ENCODE measurements at regions not wholly inside any gene's neighbourhood (a gene's known extent, or its start where the extent isn't known, plus 50 kb on each side); places are given as distances from the start of the nearest gene placed in this dataset.

- 38% methylated on average over 4 of the region's 4 CpGs for WGBS (ENCODE audit: insufficient coverage, insufficient replicate concordance, low lambda C conversion rate, missing lambda C conversion rate)
- ChIA-PET SMC1A (ENCODE audit: uncharacterized antibody, unreplicated experiment) (no interaction called here), POLR2A (no interaction called here), RAD21 (ENCODE audit: unreplicated experiment) (no interaction called here), CTCF (interaction anchor here (0.6 kb wide), 1 partner anchor 394 kb away, joined by 3 read pairs; no protein-coding TSS in a partner anchor)
- FAIRE-seq (no peak), ATAC-seq (no peak), DNase-seq (ENCODE audit: low read depth, low spot score) (no peak)
- no peak overlapping the region for H2AFZ ChIP-seq (ENCODE audit: control insufficient read depth, low read depth, low read length)
- H3K36me3 ChIP-seq (ENCODE audit: control insufficient read depth in 2 of 2, insufficient read depth in 2 of 2, low read length in 1 of 2), result no peaks in the 10 kb centered on the region
- H3K4me1 ChIP-seq (ENCODE audit: control insufficient read depth, insufficient read depth, low read length), result no peaks in the 10 kb centered on the region
- BruUV-seq (replicated peaks), result no TSS peak
- intact Hi-C loops (cut with micrococcal nuclease; ENCODE audit: unreplicated experiment) (no loop called here), in situ Hi-C loops (cut with MboI) (no loop called here)
- no peaks in the 10 kb centered on the region for H3K9me3 ChIP-seq (replicated peaks; ENCODE audit: control insufficient read depth, insufficient read depth, low read length)
- no peak overlapping the region for H3K4me3 ChIP-seq
- H4K20me1 ChIP-seq (ENCODE audit: control insufficient read depth, insufficient read depth), result no peaks in the 10 kb centered on the region
- H3K9ac ChIP-seq (ENCODE audit: control insufficient read depth, insufficient read depth, low read length), result no peak overlapping the region
- no peaks in the 10 kb centered on the region for H3K27me3 ChIP-seq (replicated peaks in 1 of 2; ENCODE audit: control insufficient read depth in 2 of 2, insufficient read depth in 2 of 2, low read length in 1 of 2)
- H3K79me2 ChIP-seq (ENCODE audit: control insufficient read depth, insufficient read depth, low read length), result no peaks in the 10 kb centered on the region
- H3K4me2 ChIP-seq (ENCODE audit: control insufficient read depth, insufficient read depth), result no peak overlapping the region
- TF ChIP-seq PKNOX1 (IDR thresholded peaks at IDR 0.05), result no peak
- TF ChIP-seq TAF1 (IDR thresholded peaks at IDR 0.05; ENCODE audit: borderline replicate concordance, low read depth, low read length), result no peak
- TF ChIP-seq ATF2 (IDR thresholded peaks at IDR 0.05; ENCODE audit: low read length), result no peak
- TF ChIP-seq MYC (IDR thresholded peaks at IDR 0.05; ENCODE audit: insufficient read depth, insufficient read length, insufficient replicate concordance, low read length, severe bottlenecking), result no peak
- no peak for TF ChIP-seq EED (IDR thresholded peaks at IDR 0.05; ENCODE audit: low read depth)
- no peak for TF ChIP-seq HCFC1 (IDR thresholded peaks at IDR 0.05; ENCODE audit: low read length)
- TF ChIP-seq ZBTB33 (IDR thresholded peaks at IDR 0.05), result no peak
- no peak for TF ChIP-seq POLR2AphosphoS2 (IDR thresholded peaks at IDR 0.05; ENCODE audit: low read depth, low read length)
- no peak for TF ChIP-seq MXI1 (IDR thresholded peaks at IDR 0.05; ENCODE audit: low read depth, low read length)
- no peak for TF ChIP-seq SMAD5 (IDR thresholded peaks at IDR 0.05; ENCODE audit: low read depth)
- TF ChIP-seq HDGF (IDR thresholded peaks at IDR 0.05), result no peak
- no peak for TF ChIP-seq ZNF592 (IDR thresholded peaks at IDR 0.05)
- TF ChIP-seq JUNB (IDR thresholded peaks at IDR 0.05), result no peak
- TF ChIP-seq RAD51 (IDR thresholded peaks at IDR 0.05), result no peak
- no peak for TF ChIP-seq TARDBP (IDR thresholded peaks at IDR 0.05; ENCODE audit: borderline replicate concordance)
- no peak for TF ChIP-seq HDAC6 (IDR thresholded peaks at IDR 0.05; ENCODE audit: unreplicated experiment)
- H3K27ac ChIP-seq (ENCODE audit: control insufficient read depth, insufficient read depth), result no peak overlapping the region
Measured at GRCh38 chr11:119797736-119798135, 68.7 kb upstream of the NECTIN1 start.
